GM18907 (cell line): ENCODE measurements at regions not wholly inside any gene's neighbourhood (a gene's known extent, or its start where the extent isn't known, plus 50 kb on each side); places are given as distances from the start of the nearest gene placed in this dataset.
A peak's percentile ranks its signal among the peaks of the same experiment; 100 is the strongest.

Source experiments
- ATAC-seq: cut with Tn5 transposase; IDR thresholded peaks from one replicate; pipeline ENCODE4 v1.9.1; 2021; ENCODE audit warnings: mild to moderate bottlenecking, moderate library complexity; ENCODE audit not compliant: unreplicated experiment

GRCh38 chr9:73446306-73446705 lies 294.6 kb downstream of the ANXA1 start:
- ATAC-seq, result no peak

- ATAC-seq, result no peak
These were observed 299.3 kb downstream of the ANXA1 start for GRCh38 chr9:73451003-73451402.

GRCh38 chr9:73459817-73460216 lies 308.2 kb downstream of the ANXA1 start:
- no peak for ATAC-seq

GRCh38 chr9:73468716-73469115 lies 317.1 kb downstream of the ANXA1 start:
- ATAC-seq, result no peak

GRCh38 chr9:73470766-73471165 lies 319.1 kb downstream of the ANXA1 start:
- no peak for ATAC-seq

GRCh38 chr9:73474002-73474600 lies 322.4 kb downstream of the ANXA1 start:
- no peak for ATAC-seq

- ATAC-seq, result no peak
These were observed 323.0 kb downstream of the ANXA1 start for GRCh38 chr9:73474625-73475024.

- no peak for ATAC-seq
These were observed 343.2 kb downstream of the ANXA1 start for GRCh38 chr9:73494894-73495293.

GRCh38 chr9:73497796-73498195 lies 346.1 kb downstream of the ANXA1 start:
- ATAC-seq, result no peak

- no peak for ATAC-seq
These were observed 363.6 kb downstream of the ANXA1 start for GRCh38 chr9:73515216-73515615.

- ATAC-seq, result no peak
These were observed 371.7 kb downstream of the ANXA1 start for GRCh38 chr9:73523391-73523790.

- ATAC-seq, result no peak
These were observed 373.7 kb downstream of the ANXA1 start for GRCh38 chr9:73525350-73525749.

GRCh38 chr9:73527521-73527920 lies 375.9 kb downstream of the ANXA1 start:
- no peak for ATAC-seq

GRCh38 chr9:73528926-73529325 lies 377.3 kb downstream of the ANXA1 start:
- ATAC-seq, result no peak

- ATAC-seq, result no peak
These were observed 378.0 kb downstream of the ANXA1 start for GRCh38 chr9:73529666-73530065.

- ATAC-seq, result no peak
These were observed 379.4 kb downstream of the ANXA1 start for GRCh38 chr9:73531051-73531532.

- ATAC-seq, result peak; percentile 85
These were observed 380.0 kb downstream of the ANXA1 start for GRCh38 chr9:73531658-73532057.

GRCh38 chr9:73532985-73533384 lies 381.3 kb downstream of the ANXA1 start:
- ATAC-seq, result no peak

GRCh38 chr9:73536403-73536802 lies 384.7 kb downstream of the ANXA1 start:
- no peak for ATAC-seq

GRCh38 chr9:73537561-73537960 lies 385.9 kb downstream of the ANXA1 start:
- ATAC-seq, result no peak

GRCh38 chr9:73539881-73540390 lies 388.3 kb downstream of the ANXA1 start:
- no peak for ATAC-seq

GRCh38 chr9:73541923-73542322 lies 390.3 kb downstream of the ANXA1 start:
- ATAC-seq, result no peak

- no peak for ATAC-seq
These were observed 392.1 kb downstream of the ANXA1 start for GRCh38 chr9:73543727-73544126.
